Right lung (tissue), 2 donors: ENCODE measurements at regions not wholly inside any gene's neighbourhood (a gene's known extent, or its start where the extent isn't known, plus 50 kb on each side); places are given as distances from the start of the nearest gene placed in this dataset.
A peak's percentile ranks its signal among the peaks of the same experiment; 100 is the strongest.
"Not testable (repeated sequence)": the region's sequence is repeated elsewhere in the genome, so short reads cannot be mapped to it uniquely, and the experiment has no call there.

Experiments used
- DNase-seq, 2 donors: peaks; one replicate each; pipeline ENCODE4 v3.0.0-alpha.2; 2013

- DNase-seq, result no peak
Measured at GRCh38 chr12:24507827-24508226, 441.1 kb downstream of the BCAT1 start.

DNA sequence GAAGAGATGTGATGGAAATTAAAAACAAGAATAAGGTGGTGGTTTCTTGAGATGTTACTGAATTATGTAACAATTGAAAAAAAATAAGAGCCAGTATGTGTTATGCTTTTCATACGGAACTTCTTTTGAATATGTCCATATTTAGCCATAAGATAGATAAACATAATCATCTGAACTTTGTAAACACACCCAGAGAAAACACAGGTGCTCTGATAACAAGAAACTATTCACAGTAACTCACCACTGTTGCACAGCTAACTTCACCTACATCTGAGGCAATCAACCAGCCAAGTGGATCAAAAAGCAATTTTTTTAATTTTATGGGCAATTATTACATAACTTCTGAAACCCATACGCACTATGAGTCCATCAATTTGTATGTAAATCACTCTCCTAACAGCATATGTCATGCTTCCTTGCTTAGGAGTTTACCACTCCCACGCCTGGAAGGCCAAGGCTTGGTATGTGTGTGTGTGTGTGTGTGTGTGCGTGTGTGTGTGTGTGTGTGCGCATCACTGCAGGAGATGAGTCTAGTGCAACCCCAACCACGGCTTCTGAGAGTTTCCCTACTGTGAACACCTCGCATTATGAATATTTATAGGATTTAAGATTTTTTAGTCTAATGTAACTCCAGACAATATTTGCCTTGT, 443.4 kb downstream of the BCAT1 start:
- DNase-seq, result no peak

- DNase-seq, result not testable (repeated sequence)
Measured at GRCh38 chr12:24503477-24503876, 445.4 kb downstream of the BCAT1 start.

DNA sequence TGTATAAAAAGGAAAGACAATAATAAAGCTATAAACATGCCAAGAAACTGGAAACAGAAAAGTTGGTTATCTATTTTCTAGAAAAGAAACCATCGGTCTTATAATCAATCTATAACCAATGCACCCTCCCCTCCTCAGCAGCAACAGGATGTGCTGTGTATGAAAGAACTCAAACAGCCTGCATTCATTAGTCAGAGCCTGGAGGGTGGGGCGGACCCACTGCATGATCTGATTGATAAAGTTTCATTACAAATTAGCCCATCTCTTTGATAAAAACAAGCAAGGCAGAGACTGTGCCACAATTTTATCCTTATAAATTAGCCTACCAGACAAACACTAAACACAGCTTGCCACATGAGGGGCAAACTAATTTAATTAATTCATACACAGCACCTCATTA, 448.1 kb downstream of the BCAT1 start:
- no peak for DNase-seq

DNA sequence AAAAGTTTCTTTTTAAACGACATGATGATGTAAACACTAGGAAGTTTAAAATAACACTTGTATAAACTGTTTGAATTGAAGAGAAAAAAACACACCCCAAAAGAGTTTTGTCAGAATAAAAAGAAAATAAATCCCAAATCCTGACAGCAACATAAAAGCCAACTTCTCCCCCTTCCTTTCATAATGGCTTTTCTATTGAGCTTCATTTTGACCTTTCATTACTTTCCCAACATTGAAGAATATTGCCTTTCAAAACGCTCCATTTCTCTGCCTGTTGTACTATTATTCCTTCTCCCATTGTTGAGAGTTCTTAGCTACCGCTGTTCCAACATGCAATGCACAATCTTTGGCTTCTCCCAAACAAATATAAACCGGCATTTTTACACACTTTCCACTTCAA, 448.5 kb downstream of the BCAT1 start:
- DNase-seq, result peak in 1 of 2 donors; percentile 17

GRCh38 chr12:24499151-24500146, 449.5 kb downstream of the BCAT1 start:
- DNase-seq, result peak in 1 of 2 donors; percentile 30

- no peak for DNase-seq
Measured at GRCh38 chr12:24496755-24497154, 452.1 kb downstream of the BCAT1 start.

GRCh38 chr12:24494401-24494800, 454.5 kb downstream of the BCAT1 start:
- DNase-seq, result no peak

- DNase-seq, result no peak
Measured at GRCh38 chr12:24491968-24492367, 456.9 kb downstream of the BCAT1 start.

- no peak for DNase-seq
Measured at GRCh38 chr12:24489939-24490338, 459.0 kb downstream of the BCAT1 start.

DNA sequence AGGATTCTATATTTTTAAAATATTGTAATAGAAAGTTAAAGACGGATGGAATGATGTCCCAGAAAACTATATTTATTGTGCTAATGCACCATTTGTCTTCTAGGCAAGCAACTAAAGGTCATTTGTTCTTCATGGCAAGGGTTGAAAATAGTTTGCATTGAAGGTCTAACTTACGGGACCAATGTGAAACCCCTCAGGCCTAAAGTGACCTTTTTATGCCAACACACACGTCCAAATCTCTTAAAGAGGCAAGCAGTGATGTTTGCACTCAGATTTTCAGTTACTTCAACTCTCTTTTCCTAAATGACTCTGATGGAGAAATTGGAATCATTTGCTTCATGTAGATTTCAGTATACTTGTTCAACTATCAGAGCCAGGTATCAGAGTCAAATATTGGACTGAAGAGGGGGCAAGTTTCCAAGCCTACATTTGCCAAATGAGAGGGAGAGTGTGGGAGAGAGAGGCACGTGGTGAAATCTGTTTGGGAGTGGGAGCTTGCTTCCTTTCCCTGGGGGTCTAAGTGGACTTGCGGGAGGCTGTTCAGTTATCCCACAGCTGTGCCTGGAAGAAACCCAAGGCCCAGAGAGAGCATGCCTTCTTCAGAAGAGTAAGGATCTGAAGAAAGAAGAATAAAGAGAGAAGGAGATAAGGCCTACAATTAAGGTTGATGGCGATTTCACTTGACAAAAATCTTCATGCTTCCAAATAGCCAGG, 459.8 kb downstream of the BCAT1 start:
- DNase-seq, result no peak

- no peak for DNase-seq
Measured at GRCh38 chr12:24488091-24488596, 460.8 kb downstream of the BCAT1 start.

DNA sequence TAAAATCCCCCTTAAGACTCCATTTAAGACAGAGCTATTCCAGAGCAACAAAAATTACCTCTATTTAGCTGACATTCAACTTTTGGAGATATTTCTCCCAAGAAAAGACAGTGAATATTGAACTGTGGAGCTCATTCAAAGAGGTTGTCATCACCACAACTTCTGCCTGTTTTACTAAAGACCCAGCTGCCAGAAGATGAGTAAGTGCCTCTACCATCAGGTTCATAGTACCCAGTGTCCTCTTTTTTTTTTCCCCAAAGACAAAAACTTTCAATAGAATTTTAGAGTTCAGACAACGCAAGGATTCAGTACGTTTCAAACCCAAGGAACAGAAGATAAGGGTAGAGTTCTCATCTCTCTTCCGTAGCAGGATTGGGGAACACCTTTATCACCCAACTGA, 461.3 kb downstream of the BCAT1 start:
- DNase-seq, result no peak

- no peak for DNase-seq
Measured at GRCh38 chr12:24483732-24484131, 465.2 kb downstream of the BCAT1 start.

DNA sequence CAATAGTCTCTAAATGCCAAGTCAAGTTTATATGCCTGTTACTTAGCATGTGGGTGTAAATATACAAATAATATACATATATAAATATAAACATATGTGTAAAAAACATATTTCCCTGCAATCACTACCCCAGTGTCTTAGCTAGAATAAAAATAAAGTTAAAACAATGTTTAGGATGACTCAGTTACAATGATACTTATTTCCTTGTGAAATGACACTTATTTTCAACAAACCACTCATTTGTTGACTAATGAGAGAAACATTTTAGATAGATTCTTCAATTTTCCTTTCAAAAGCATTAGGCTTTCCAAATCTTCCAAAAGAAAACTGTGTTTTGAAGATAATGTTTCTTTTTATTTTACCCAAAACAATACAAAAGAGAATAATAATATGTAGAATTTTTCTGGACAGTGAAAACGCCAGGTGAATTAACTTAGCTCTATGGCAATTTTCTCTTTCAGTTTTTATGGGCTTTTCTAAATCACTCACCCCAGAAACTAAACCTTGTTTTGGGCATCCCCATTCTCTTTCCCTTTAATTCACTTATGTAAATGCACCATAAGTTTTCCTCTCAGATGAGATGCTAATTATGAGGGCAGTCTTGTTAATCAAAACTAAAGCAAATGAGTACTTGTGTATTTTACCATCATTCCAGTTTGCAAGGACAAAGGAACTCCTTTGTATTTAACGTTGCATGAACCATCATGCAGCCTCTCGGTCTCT, 465.9 kb downstream of the BCAT1 start:
- no peak for DNase-seq

DNA sequence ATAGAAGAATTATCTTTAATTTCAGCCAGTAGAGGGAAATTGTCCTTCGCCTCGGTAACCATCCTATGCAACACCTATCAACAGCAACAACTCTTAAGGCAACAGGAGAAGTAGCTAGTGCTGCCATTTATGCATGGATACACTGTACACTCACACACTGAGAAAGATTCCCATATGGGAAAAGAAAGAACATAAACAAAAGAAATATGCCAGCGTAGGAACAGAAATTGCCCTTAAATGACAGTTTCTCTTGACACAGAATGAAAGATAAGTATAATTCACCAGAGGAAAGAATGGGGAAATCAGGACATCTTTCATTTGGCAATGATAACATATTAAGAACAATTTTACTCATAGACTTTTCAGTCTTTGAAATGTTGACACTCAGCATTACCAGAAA, 466.9 kb downstream of the BCAT1 start:
- no peak for DNase-seq

GRCh38 chr12:24480766-24481449, 468.0 kb downstream of the BCAT1 start:
- no peak for DNase-seq

- no peak for DNase-seq
Measured at GRCh38 chr12:24479131-24479530, 469.8 kb downstream of the BCAT1 start.

- DNase-seq, result no peak
Measured at GRCh38 chr12:24478254-24478653, 470.6 kb downstream of the BCAT1 start.

DNA sequence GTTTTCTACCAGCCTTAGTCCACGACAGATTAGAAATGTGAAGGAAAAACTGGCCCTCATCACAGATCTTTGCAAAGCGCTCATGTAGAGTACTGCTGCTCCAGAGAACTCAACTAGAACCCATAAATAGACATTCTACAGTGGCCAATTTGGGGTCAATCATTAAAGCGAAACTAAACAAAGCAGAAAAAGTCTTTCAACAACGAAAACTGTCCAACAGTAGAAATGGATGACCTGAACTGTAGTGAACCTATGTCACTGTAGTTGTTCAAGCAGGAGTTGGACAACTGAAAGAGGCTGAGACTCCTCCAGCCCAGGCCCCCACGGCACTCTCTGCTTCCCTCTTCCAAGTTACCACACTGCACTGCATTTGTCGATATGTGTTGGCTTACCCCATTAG, 472.6 kb downstream of the BCAT1 start:
- DNase-seq, result no peak

DNA sequence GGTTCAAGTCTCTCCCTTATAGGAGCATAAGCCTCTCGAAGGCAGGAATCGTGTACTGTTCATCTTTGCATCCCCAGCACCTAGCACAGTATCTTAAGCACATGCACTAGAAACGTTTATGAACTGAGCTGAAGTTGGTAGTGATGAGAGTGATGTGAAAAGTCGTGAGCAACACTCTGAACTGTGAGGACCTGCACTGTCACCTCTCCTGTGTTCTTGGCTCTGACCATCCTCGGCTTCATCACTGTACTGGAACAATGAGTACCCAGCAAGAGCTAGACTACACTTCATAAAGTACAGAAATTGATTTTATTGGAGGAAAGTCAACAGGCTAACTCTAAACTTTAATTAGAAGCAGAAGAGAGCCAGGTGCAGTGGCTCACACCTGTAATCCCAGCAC, 473.6 kb downstream of the BCAT1 start:
- no peak for DNase-seq
